GM23338 (cell line): ENCODE measurements at regions not wholly inside any gene's neighbourhood (a gene's known extent, or its start where the extent isn't known, plus 50 kb on each side); places are given as distances from the start of the nearest gene placed in this dataset.

Experiments
- ATAC-seq: fragments of 200-7000 bp; cut with Tn5 transposase; 3 replicates; pipeline ENCODE4 v1.9.1; 2020
- DNase-seq: peaks from one replicate; pipeline ENCODE4 v3.0.0-alpha.2; 2015; ENCODE audit warnings: low spot score
- H2AFZ ChIP-seq: fragments of 200-600 bp; sonication (generic); 2 replicates; pipeline ENCODE4 v1.8.0; 2016; ENCODE audit warnings: antibody characterized with exemption, mild to moderate bottlenecking, moderate library complexity
- H3F3A ChIP-seq: fragments of 200-600 bp; sonication (generic); replicated peaks from 2 replicates; pipeline ENCODE4 v1.8.0; 2017; ENCODE audit warnings: antibody characterized with exemption, mixed run types, low read depth
- H3K27ac ChIP-seq: fragments of 200-600 bp; sonication (generic); 2 replicates; pipeline ENCODE4 v1.6.1; 2016; ENCODE audit warnings: low read depth
- H3K27me3 ChIP-seq: fragments of 200-600 bp; sonication (generic); 2 replicates; pipeline ENCODE4 v1.8.0; 2016; ENCODE audit warnings: mild to moderate bottlenecking, mixed run types, moderate library complexity; ENCODE audit not compliant: insufficient read depth
- H3K36me3 ChIP-seq: fragments of 200-600 bp; sonication (generic); 2 replicates; pipeline ENCODE4 v1.8.0; 2016; ENCODE audit warnings: mild to moderate bottlenecking; ENCODE audit not compliant: insufficient read depth
- H3K4me1 ChIP-seq: fragments of 200-600 bp; sonication (generic); 2 replicates; pipeline ENCODE4 v1.8.0; 2016; ENCODE audit warnings: mild to moderate bottlenecking, moderate library complexity; ENCODE audit not compliant: insufficient read depth
- H3K4me2 ChIP-seq: fragments of 200-600 bp; sonication (generic); 2 replicates; pipeline ENCODE4 v1.7.1; 2017; ENCODE audit warnings: mixed run types
- H3K4me3 ChIP-seq: fragments of 200-600 bp; sonication (generic); 2 replicates; pipeline ENCODE4 v1.6.1; 2016; ENCODE audit warnings: mixed run types
- H3K79me2 ChIP-seq: fragments of 200-600 bp; sonication (generic); replicated peaks from 2 replicates; pipeline ENCODE4 v1.8.0; 2017; ENCODE audit warnings: mild to moderate bottlenecking; ENCODE audit not compliant: insufficient read depth
- H3K9me2 ChIP-seq: fragments of 200-600 bp; sonication (generic); 2 replicates; pipeline ENCODE4 v1.8.0; 2017; ENCODE audit not compliant: insufficient read depth
- H4K20me1 ChIP-seq: fragments of 200-600 bp; sonication (generic); replicated peaks from 2 replicates; pipeline ENCODE4 v1.8.0; 2017; ENCODE audit warnings: mild to moderate bottlenecking; ENCODE audit not compliant: insufficient read depth
- H3K27ac Mint-ChIP-seq: 2 replicates; pipeline ENCODE4 v1.8.0; 2020; ENCODE audit warnings: inconsistent platforms, mild to moderate bottlenecking, moderate library complexity, mixed read lengths
- H3K27me3 Mint-ChIP-seq: 3 replicates; pipeline ENCODE4 v1.8.0; 2022; ENCODE audit warnings: low read depth, mild to moderate bottlenecking, moderate library complexity, mixed read lengths, inconsistent platforms; ENCODE audit not compliant: insufficient read depth, poor library complexity
- H3K36me3 Mint-ChIP-seq: 3 replicates; pipeline ENCODE4 v1.8.0; 2021; ENCODE audit warnings: low read depth, mild to moderate bottlenecking, inconsistent platforms, moderate library complexity, mixed read lengths
- H3K4me1 Mint-ChIP-seq: 3 replicates; pipeline ENCODE4 v1.8.0; 2020; ENCODE audit warnings: mild to moderate bottlenecking, inconsistent platforms, mixed read lengths
- H3K4me3 Mint-ChIP-seq: 3 replicates; pipeline ENCODE4 v1.8.0; 2021; ENCODE audit warnings: moderate library complexity, mild to moderate bottlenecking, inconsistent platforms, mixed read lengths
- H3K9me3 Mint-ChIP-seq: 3 replicates; pipeline ENCODE4 v1.8.0; 2020; ENCODE audit warnings: moderate library complexity, mild to moderate bottlenecking, inconsistent platforms, mixed read lengths
- CREB1 ChIP-seq: fragments of 250-450 bp; sonication (Bioruptor Pico); IDR thresholded peaks from 2 replicates; pipeline ENCODE4 v1.5.0; 2020; ENCODE audit warnings: low read depth, mild to moderate bottlenecking, moderate library complexity
- POLR2AphosphoS5 ChIP-seq: IDR thresholded peaks from 2 replicates; pipeline ENCODE4 v1.6.1; 2016; ENCODE audit warnings: antibody characterized with exemption, low read depth
- ZNF114 ChIP-seq: fragments of 250-450 bp; sonication (Bioruptor Pico); IDR thresholded peaks from 2 replicates; pipeline ENCODE4 v1.5.0; 2020; ENCODE audit warnings: mild to moderate bottlenecking, moderate library complexity
- ZNF331 ChIP-seq: fragments of 250-450 bp; sonication (Bioruptor Pico); IDR thresholded peaks from 2 replicates; pipeline ENCODE4 v1.5.0; 2020; ENCODE audit warnings: low read depth, mild to moderate bottlenecking, moderate library complexity
- TF ChIP-seq, protein P1 (sequence below): fragments of 250-450 bp; sonication (Bioruptor Pico); IDR thresholded peaks from 2 replicates; pipeline ENCODE4 v1.5.0; 2020; ENCODE audit warnings: mild to moderate bottlenecking, moderate library complexity
- TF ChIP-seq, protein P2 (sequence below), 2 experiments: fragments of 200-600 bp in 1 of 2; sonication (generic) in 1 of 2; conservative IDR thresholded peaks; 2 replicates each; pipeline versions ENCODE4 v1.5.1 to v1.6.1; 2016 to 2017; ENCODE audit warnings: antibody characterized with exemption in 2 of 2, low read depth in 2 of 2, mild to moderate bottlenecking in 2 of 2, moderate library complexity in 1 of 2

DNA sequence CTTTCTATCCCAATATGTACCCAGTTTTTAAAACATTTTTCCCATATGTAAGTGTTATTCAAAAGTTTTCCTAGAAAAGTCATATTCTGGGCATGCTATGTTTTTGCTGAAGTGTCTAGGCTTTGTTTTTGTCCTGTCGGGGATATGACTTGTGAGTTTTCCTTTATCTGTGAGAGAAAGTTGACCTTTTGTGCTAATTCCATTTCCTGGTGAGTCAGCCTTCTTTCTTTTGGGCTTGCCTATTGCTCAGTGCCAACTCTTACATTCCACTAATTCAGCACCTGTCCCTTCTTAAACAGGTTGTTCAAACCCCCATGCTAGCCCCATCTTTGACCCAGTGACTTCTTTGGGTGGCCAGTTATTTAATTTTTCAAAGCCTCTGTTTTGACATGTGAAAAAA, 146.2 kb downstream of the AHR start:
- H3K27ac ChIP-seq, result no peak overlapping the region
- H3K4me1 ChIP-seq, result no peaks in the 10 kb centered on the region
- H3K9me2 ChIP-seq, result peaks cover 11% of the 10 kb centered on the region
- no peaks in the 10 kb centered on the region for H3K36me3 ChIP-seq
- no peak overlapping the region for H3K4me3 ChIP-seq
- no peaks in the 10 kb centered on the region for H3F3A ChIP-seq
- peaks cover 8% of the 10 kb centered on the region for H3K27me3 Mint-ChIP-seq
- H3K36me3 Mint-ChIP-seq, result peaks cover 34% of the 10 kb centered on the region
- no peaks in the 10 kb centered on the region for H3K27me3 ChIP-seq
- H3K4me3 Mint-ChIP-seq, result no peak overlapping the region
- H3K9me3 Mint-ChIP-seq, result peaks cover 40% of the 10 kb centered on the region
- H3K27ac Mint-ChIP-seq, result 0 out of 2 replicates have a peak overlapping the region, but pooled peaks have one; percentile 68
- TF ChIP-seq POLR2AphosphoS5 (no peak), ZNF114 (CRISPR knock-in tag) (no peak), ZNF331 (CRISPR knock-in tag) (no peak)
- TF ChIP-seq, protein P1, sequence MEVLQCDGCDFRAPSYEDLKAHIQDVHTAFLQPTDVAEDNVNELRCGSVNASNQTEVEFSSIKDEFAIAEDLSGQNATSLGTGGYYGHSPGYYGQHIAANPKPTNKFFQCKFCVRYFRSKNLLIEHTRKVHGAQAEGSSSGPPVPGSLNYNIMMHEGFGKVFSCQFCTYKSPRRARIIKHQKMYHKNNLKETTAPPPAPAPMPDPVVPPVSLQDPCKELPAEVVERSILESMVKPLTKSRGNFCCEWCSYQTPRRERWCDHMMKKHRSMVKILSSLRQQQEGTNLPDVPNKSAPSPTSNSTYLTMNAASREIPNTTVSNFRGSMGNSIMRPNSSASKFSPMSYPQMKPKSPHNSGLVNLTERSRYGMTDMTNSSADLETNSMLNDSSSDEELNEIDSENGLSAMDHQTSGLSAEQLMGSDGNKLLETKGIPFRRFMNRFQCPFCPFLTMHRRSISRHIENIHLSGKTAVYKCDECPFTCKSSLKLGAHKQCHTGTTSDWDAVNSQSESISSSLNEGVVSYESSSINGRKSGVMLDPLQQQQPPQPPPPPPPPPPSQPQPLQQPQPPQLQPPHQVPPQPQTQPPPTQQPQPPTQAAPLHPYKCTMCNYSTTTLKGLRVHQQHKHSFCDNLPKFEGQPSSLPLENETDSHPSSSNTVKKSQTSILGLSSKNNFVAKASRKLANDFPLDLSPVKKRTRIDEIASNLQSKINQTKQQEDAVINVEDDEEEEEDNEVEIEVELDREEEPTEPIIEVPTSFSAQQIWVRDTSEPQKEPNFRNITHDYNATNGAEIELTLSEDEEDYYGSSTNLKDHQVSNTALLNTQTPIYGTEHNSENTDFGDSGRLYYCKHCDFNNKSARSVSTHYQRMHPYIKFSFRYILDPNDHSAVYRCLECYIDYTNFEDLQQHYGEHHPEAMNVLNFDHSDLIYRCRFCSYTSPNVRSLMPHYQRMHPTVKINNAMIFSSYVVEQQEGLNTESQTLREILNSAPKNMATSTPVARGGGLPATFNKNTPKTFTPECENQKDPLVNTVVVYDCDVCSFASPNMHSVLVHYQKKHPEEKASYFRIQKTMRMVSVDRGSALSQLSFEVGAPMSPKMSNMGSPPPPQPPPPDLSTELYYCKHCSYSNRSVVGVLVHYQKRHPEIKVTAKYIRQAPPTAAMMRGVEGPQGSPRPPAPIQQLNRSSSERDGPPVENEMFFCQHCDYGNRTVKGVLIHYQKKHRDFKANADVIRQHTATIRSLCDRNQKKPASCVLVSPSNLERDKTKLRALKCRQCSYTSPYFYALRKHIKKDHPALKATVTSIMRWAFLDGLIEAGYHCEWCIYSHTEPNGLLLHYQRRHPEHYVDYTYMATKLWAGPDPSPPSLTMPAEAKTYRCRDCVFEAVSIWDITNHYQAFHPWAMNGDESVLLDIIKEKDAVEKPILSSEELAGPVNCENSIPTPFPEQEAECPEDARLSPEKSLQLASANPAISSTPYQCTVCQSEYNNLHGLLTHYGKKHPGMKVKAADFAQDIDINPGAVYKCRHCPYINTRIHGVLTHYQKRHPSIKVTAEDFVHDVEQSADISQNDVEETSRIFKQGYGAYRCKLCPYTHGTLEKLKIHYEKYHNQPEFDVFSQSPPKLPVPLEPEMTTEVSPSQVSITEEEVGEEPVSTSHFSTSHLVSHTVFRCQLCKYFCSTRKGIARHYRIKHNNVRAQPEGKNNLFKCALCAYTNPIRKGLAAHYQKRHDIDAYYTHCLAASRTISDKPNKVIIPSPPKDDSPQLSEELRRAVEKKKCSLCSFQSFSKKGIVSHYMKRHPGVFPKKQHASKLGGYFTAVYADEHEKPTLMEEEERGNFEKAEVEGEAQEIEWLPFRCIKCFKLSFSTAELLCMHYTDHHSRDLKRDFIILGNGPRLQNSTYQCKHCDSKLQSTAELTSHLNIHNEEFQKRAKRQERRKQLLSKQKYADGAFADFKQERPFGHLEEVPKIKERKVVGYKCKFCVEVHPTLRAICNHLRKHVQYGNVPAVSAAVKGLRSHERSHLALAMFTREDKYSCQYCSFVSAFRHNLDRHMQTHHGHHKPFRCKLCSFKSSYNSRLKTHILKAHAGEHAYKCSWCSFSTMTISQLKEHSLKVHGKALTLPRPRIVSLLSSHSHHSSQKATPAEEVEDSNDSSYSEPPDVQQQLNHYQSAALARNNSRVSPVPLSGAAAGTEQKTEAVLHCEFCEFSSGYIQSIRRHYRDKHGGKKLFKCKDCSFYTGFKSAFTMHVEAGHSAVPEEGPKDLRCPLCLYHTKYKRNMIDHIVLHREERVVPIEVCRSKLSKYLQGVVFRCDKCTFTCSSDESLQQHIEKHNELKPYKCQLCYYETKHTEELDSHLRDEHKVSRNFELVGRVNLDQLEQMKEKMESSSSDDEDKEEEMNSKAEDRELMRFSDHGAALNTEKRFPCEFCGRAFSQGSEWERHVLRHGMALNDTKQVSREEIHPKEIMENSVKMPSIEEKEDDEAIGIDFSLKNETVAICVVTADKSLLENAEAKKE (CRISPR knock-in tag), result no peak
- peaks cover 19% of the 10 kb centered on the region for H3K4me1 Mint-ChIP-seq
- H2AFZ ChIP-seq, result no peak overlapping the region
- ATAC-seq, result no peak
- DNase-seq, result no peak
- no peaks in the 10 kb centered on the region for H4K20me1 ChIP-seq
- no peaks in the 10 kb centered on the region for H3K79me2 ChIP-seq
- no peak overlapping the region for H3K4me2 ChIP-seq

DNA sequence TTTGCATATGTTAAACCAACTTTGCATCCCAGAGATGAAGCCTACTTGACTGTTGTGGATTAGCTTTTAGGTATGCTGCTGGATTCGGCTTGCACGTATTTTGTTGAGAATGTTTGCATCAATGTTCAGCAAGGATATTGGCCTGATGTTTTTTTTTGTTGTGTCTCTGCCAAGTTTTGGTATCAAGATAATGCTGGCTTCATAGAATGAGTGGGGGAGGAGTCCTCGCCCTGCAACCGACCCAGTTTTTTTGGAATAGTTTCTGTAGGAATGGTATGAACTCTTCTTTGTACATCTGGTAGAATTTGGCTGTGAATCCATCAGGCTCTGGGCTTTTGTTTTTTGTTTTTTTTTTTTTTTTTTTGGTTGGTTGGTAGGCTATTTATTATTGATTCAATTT, 147.9 kb downstream of the AHR start:
- Histone ChIP-seq H3K27ac (no peak overlapping the region), H4K20me1 (no peaks in the 10 kb centered on the region), H3K79me2 (no peaks in the 10 kb centered on the region), H3K4me3 (no peak overlapping the region), H3K4me2 (no peak overlapping the region), H3K9me2 (peaks cover 7% of the 10 kb centered on the region; the same call in 1 of the 2 replicates), H3K36me3 (no peaks in the 10 kb centered on the region), H3K27me3 (no peaks in the 10 kb centered on the region), H3K4me1 (no peaks in the 10 kb centered on the region), H3F3A (no peaks in the 10 kb centered on the region), H2AFZ (no peak overlapping the region)
- no peak for ATAC-seq
- H3K27me3 Mint-ChIP-seq, result no peaks in the 10 kb centered on the region
- DNase-seq, result no peak
- peaks cover 9% of the 10 kb centered on the region; the same call in 2 of the 3 replicates for H3K4me1 Mint-ChIP-seq
- H3K9me3 Mint-ChIP-seq, result peaks cover 24% of the 10 kb centered on the region
- H3K36me3 Mint-ChIP-seq, result peaks cover 22% of the 10 kb centered on the region; the same call in 2 of the 3 replicates
- H3K27ac Mint-ChIP-seq, result no peak overlapping the region; the same call in 1 of the 2 replicates
- no peak overlapping the region for H3K4me3 Mint-ChIP-seq
- no peak for TF ChIP-seq CREB1
- TF ChIP-seq, protein P2, sequence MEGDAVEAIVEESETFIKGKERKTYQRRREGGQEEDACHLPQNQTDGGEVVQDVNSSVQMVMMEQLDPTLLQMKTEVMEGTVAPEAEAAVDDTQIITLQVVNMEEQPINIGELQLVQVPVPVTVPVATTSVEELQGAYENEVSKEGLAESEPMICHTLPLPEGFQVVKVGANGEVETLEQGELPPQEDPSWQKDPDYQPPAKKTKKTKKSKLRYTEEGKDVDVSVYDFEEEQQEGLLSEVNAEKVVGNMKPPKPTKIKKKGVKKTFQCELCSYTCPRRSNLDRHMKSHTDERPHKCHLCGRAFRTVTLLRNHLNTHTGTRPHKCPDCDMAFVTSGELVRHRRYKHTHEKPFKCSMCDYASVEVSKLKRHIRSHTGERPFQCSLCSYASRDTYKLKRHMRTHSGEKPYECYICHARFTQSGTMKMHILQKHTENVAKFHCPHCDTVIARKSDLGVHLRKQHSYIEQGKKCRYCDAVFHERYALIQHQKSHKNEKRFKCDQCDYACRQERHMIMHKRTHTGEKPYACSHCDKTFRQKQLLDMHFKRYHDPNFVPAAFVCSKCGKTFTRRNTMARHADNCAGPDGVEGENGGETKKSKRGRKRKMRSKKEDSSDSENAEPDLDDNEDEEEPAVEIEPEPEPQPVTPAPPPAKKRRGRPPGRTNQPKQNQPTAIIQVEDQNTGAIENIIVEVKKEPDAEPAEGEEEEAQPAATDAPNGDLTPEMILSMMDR (conservative IDR thresholded peaks at IDR 0.05; ENCODE audit: low read depth in 2 of 2), result no peak
